HG03457 (cell line): ENCODE measurements at regions not wholly inside any gene's neighbourhood (a gene's known extent, or its start where the extent isn't known, plus 50 kb on each side); places are given as distances from the start of the nearest gene placed in this dataset.

Source experiments
- ATAC-seq: cut with Tn5 transposase; IDR thresholded peaks from one replicate; pipeline ENCODE4 v1.9.1; 2021; ENCODE audit warnings: moderate number of reproducible peaks; ENCODE audit not compliant: unreplicated experiment

- ATAC-seq = no peak
These were observed 705.4 kb upstream of the TENM4 start for GRCh38 chr11:80146232-80146631.

GRCh38 chr11:80144897-80145594, 704.2 kb upstream of the TENM4 start:
- ATAC-seq = no peak

- no peak for ATAC-seq
These were observed 696.2 kb upstream of the TENM4 start for GRCh38 chr11:80136991-80137390.

GRCh38 chr11:80129396-80129795, 688.6 kb upstream of the TENM4 start:
- ATAC-seq = no peak

GRCh38 chr11:80122211-80122610, 681.4 kb upstream of the TENM4 start:
- ATAC-seq = no peak

GRCh38 chr11:80118073-80118472, 677.2 kb upstream of the TENM4 start:
- no peak for ATAC-seq

- no peak for ATAC-seq
These were observed 676.0 kb upstream of the TENM4 start for GRCh38 chr11:80116796-80117195.

GRCh38 chr11:80109652-80110051, 668.8 kb upstream of the TENM4 start:
- ATAC-seq = no peak

- ATAC-seq = no peak
These were observed 668.2 kb upstream of the TENM4 start for GRCh38 chr11:80109031-80109430.

- no peak for ATAC-seq
These were observed 666.6 kb upstream of the TENM4 start for GRCh38 chr11:80107415-80107814.

GRCh38 chr11:80104191-80104590, 663.4 kb upstream of the TENM4 start:
- no peak for ATAC-seq

- ATAC-seq = no peak
These were observed 662.5 kb upstream of the TENM4 start for GRCh38 chr11:80103142-80103859.

- no peak for ATAC-seq
These were observed 656.3 kb upstream of the TENM4 start for GRCh38 chr11:80097146-80097545.

- no peak for ATAC-seq
These were observed 655.9 kb upstream of the TENM4 start for GRCh38 chr11:80096736-80097135.

GRCh38 chr11:80086496-80087055, 645.7 kb upstream of the TENM4 start:
- ATAC-seq = no peak

- ATAC-seq = no peak
These were observed 644.7 kb upstream of the TENM4 start for GRCh38 chr11:80085563-80085962.

GRCh38 chr11:80084608-80085007, 643.8 kb upstream of the TENM4 start:
- no peak for ATAC-seq

GRCh38 chr11:80083531-80083951, 642.7 kb upstream of the TENM4 start:
- no peak for ATAC-seq

GRCh38 chr11:80082406-80082805, 641.6 kb upstream of the TENM4 start:
- no peak for ATAC-seq

GRCh38 chr11:80077113-80077512, 636.3 kb upstream of the TENM4 start:
- ATAC-seq = no peak

GRCh38 chr11:80074837-80075236, 634.0 kb upstream of the TENM4 start:
- ATAC-seq = no peak

GRCh38 chr11:80066291-80066690, 625.5 kb upstream of the TENM4 start:
- no peak for ATAC-seq
